ENCODE measurements at regions not wholly inside any gene's neighbourhood (a gene's known extent, or its start where the extent isn't known, plus 50 kb on each side); places are given as distances from the start of the nearest gene placed in this dataset.
"Not testable (repeated sequence)": the region's sequence is repeated elsewhere in the genome, so short reads cannot be mapped to it uniquely, and the experiment has no call there.

- TF ChIP-seq CTCF (IDR thresholded peaks at IDR 0.05), result no peak
- peaks cover 9% of the 10 kb centered on the region for H3K4me1 Mint-ChIP-seq (ENCODE audit: unreplicated experiment)
- H3K27ac Mint-ChIP-seq (ENCODE audit: unreplicated experiment), result no peak overlapping the region
- no peak for DNase-seq (ENCODE audit: extremely low spot score, unreplicated experiment)
- H3K36me3 Mint-ChIP-seq (ENCODE audit: unreplicated experiment), result no peaks in the 10 kb centered on the region
- H3K4me3 Mint-ChIP-seq (ENCODE audit: unreplicated experiment), result no peak overlapping the region
- H3K9me3 Mint-ChIP-seq (ENCODE audit: unreplicated experiment), result no peaks in the 10 kb centered on the region
- no peaks in the 10 kb centered on the region for H3K27me3 Mint-ChIP-seq (ENCODE audit: unreplicated experiment)
Observed at GRCh38 chr1:81738875-81739274, 61.9 kb upstream of the ADGRL2 start.

- Mint-ChIP-seq H3K4me1 (ENCODE audit: unreplicated experiment) (no peaks in the 10 kb centered on the region), H3K36me3 (ENCODE audit: unreplicated experiment) (no peaks in the 10 kb centered on the region), H3K27ac (ENCODE audit: unreplicated experiment) (no peak overlapping the region), H3K4me3 (ENCODE audit: unreplicated experiment) (no peak overlapping the region), H3K27me3 (ENCODE audit: unreplicated experiment) (no peaks in the 10 kb centered on the region), H3K9me3 (ENCODE audit: unreplicated experiment) (no peaks in the 10 kb centered on the region)
- no peak for TF ChIP-seq CTCF (IDR thresholded peaks at IDR 0.05)
- DNase-seq (ENCODE audit: extremely low spot score, unreplicated experiment), result no peak
Observed at GRCh38 chr1:81733480-81733879, 67.3 kb upstream of the ADGRL2 start.

DNA sequence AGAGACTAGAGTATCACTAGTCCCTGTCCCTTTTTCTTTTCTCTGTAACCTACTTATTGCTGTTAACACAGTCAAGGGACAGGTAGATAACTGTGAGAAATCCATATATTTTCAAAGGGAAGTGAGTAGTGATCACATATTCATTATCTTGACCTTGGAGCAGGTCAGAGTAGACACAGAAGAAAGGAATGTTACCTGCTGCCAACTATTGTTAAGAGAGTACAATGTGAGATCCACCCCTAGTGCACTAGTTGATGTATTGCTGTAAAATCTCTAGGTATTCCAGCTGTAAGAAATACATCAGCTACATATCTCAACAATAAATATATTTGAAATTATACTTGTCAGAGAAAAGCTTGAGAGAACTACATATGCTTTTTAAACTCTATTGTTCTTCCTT is 68.7 kb upstream of the ADGRL2 start:
- Mint-ChIP-seq H3K4me3 (ENCODE audit: unreplicated experiment) (no peak overlapping the region), H3K27ac (ENCODE audit: unreplicated experiment) (no peak overlapping the region), H3K9me3 (ENCODE audit: unreplicated experiment) (no peaks in the 10 kb centered on the region), H3K27me3 (ENCODE audit: unreplicated experiment) (no peaks in the 10 kb centered on the region), H3K4me1 (ENCODE audit: unreplicated experiment) (no peaks in the 10 kb centered on the region), H3K36me3 (ENCODE audit: unreplicated experiment) (no peaks in the 10 kb centered on the region)
- no peak for TF ChIP-seq CTCF (IDR thresholded peaks at IDR 0.05)
- DNase-seq (ENCODE audit: extremely low spot score, unreplicated experiment), result no peak

DNA sequence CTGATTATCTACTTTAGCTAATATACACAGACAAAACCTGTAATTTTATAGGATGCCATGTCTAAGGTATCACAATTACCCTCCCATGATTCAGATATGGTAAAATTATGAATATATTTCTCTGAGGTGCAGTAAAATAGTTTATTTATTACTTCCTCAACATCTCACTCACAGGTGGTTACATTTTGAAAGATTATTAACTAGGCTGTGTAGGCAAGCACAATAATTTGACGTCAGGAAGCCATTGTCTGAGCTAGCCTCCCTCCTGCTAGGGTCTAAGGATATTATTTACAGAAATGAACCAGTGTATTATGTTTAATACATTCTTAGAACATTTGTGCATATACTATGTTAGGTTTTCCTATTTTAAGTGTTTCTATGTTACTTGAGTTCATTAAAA is 69.9 kb upstream of the ADGRL2 start:
- DNase-seq (ENCODE audit: extremely low spot score, unreplicated experiment), result no peak
- H3K4me1 Mint-ChIP-seq (ENCODE audit: unreplicated experiment), result no peaks in the 10 kb centered on the region
- H3K4me3 Mint-ChIP-seq (ENCODE audit: unreplicated experiment), result no peak overlapping the region
- TF ChIP-seq CTCF (IDR thresholded peaks at IDR 0.05), result no peak
- no peak overlapping the region for H3K27ac Mint-ChIP-seq (ENCODE audit: unreplicated experiment)
- H3K27me3 Mint-ChIP-seq (ENCODE audit: unreplicated experiment), result no peaks in the 10 kb centered on the region
- no peaks in the 10 kb centered on the region for H3K36me3 Mint-ChIP-seq (ENCODE audit: unreplicated experiment)
- no peaks in the 10 kb centered on the region for H3K9me3 Mint-ChIP-seq (ENCODE audit: unreplicated experiment)

- not testable (repeated sequence) for H3K36me3 Mint-ChIP-seq (ENCODE audit: unreplicated experiment); H3K4me1 Mint-ChIP-seq (ENCODE audit: unreplicated experiment); H3K27ac Mint-ChIP-seq (ENCODE audit: unreplicated experiment); H3K4me3 Mint-ChIP-seq (ENCODE audit: unreplicated experiment); DNase-seq (ENCODE audit: extremely low spot score, unreplicated experiment); H3K9me3 Mint-ChIP-seq (ENCODE audit: unreplicated experiment); H3K27me3 Mint-ChIP-seq (ENCODE audit: unreplicated experiment)
Observed at GRCh38 chr1:81730299-81730698, 70.4 kb upstream of the ADGRL2 start.

GRCh38 chr1:81729818-81730217 is 70.9 kb upstream of the ADGRL2 start:
- H3K4me3 Mint-ChIP-seq (ENCODE audit: unreplicated experiment), result no peak overlapping the region

More at GRCh38 chr1:81729818-81730217, 70.9 kb upstream of the ADGRL2 start:
- DNase-seq (ENCODE audit: extremely low spot score, unreplicated experiment), result no peak
- H3K36me3 Mint-ChIP-seq (ENCODE audit: unreplicated experiment), result no peaks in the 10 kb centered on the region
- no peaks in the 10 kb centered on the region for H3K9me3 Mint-ChIP-seq (ENCODE audit: unreplicated experiment)
- no peaks in the 10 kb centered on the region for H3K4me1 Mint-ChIP-seq (ENCODE audit: unreplicated experiment)
- H3K27ac Mint-ChIP-seq (ENCODE audit: unreplicated experiment), result no peak overlapping the region
- H3K27me3 Mint-ChIP-seq (ENCODE audit: unreplicated experiment), result no peaks in the 10 kb centered on the region
- TF ChIP-seq CTCF (IDR thresholded peaks at IDR 0.05), result no peak
